Keratinocyte (primary cell): ENCODE measurements at regions not wholly inside any gene's neighbourhood (a gene's known extent, or its start where the extent isn't known, plus 50 kb on each side); places are given as distances from the start of the nearest gene placed in this dataset.

ENCODE experiments used
- EZH2 ChIP-seq: IDR thresholded peaks from one replicate; pipeline ENCODE4 v1.6.1; 2012; ENCODE audit warnings: inconsistent platforms, mild to moderate bottlenecking, low read length, moderate library complexity
- TF ChIP-seq, protein P1 (sequence below), 3 experiments: IDR thresholded peaks in 1 of 3; conservative IDR thresholded peaks in 1 of 3; optimal IDR thresholded peaks in 1 of 3; 2 replicates in 2 of 3; 3 replicates in 1 of 3; pipeline versions ENCODE3 to v1.5.1; 2011; ENCODE audit warnings: low read length in 3 of 3, mild to moderate bottlenecking in 3 of 3, moderate library complexity in 2 of 3, control low read depth in 1 of 3, inconsistent platforms in 1 of 3; ENCODE audit not compliant: insufficient read depth in 2 of 3; ENCODE audit errors: extremely low read depth in 1 of 3

DNA sequence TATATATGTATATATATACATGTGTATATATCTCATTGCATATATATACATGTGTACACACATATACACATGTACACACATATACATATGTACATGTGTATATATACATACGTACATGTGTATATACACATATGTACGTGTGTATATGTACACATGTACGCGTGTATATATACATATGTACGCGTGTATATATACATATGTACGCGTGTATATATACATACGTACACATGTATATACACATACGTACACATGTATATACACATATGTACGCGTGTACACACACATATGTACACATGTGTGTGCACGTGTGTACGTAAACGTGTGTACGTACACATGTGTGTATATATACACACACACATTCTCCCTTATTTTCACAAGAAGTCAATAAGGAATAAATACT lies 141.6 kb upstream of the TMCC3 start:
- TF ChIP-seq, protein P1, sequence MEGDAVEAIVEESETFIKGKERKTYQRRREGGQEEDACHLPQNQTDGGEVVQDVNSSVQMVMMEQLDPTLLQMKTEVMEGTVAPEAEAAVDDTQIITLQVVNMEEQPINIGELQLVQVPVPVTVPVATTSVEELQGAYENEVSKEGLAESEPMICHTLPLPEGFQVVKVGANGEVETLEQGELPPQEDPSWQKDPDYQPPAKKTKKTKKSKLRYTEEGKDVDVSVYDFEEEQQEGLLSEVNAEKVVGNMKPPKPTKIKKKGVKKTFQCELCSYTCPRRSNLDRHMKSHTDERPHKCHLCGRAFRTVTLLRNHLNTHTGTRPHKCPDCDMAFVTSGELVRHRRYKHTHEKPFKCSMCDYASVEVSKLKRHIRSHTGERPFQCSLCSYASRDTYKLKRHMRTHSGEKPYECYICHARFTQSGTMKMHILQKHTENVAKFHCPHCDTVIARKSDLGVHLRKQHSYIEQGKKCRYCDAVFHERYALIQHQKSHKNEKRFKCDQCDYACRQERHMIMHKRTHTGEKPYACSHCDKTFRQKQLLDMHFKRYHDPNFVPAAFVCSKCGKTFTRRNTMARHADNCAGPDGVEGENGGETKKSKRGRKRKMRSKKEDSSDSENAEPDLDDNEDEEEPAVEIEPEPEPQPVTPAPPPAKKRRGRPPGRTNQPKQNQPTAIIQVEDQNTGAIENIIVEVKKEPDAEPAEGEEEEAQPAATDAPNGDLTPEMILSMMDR (optimal IDR thresholded peaks at IDR 0.05 in 1 of 3, IDR thresholded peaks at IDR 0.05 in 1 of 3, conservative IDR thresholded peaks at IDR 0.05 in 1 of 3; ENCODE audit: extremely low read depth in 1 of 3, insufficient read depth in 2 of 3, low read length in 3 of 3), result no peak
- TF ChIP-seq EZH2, result no peak
